ENCODE measurements at regions not wholly inside any gene's neighbourhood (a gene's known extent, or its start where the extent isn't known, plus 50 kb on each side); places are given as distances from the start of the nearest gene placed in this dataset.

GRCh38 chr1:163628034-163628773, 306.4 kb downstream of the NUF2 start:
- no peak for TF ChIP-seq MAX (IDR thresholded peaks at IDR 0.05; ENCODE audit: low read depth)
- TF ChIP-seq RCOR1 (IDR thresholded peaks at IDR 0.05; ENCODE audit: low read length), result no peak
- TF ChIP-seq SMC3 (IDR thresholded peaks at IDR 0.05; ENCODE audit: low read depth, low read length), result no peak
- TF ChIP-seq CTCF (IDR thresholded peaks at IDR 0.05), result no peak

Data from SK-N-SH (cell line).